ENCODE measurements at regions not wholly inside any gene's neighbourhood (a gene's known extent, or its start where the extent isn't known, plus 50 kb on each side); places are given as distances from the start of the nearest gene placed in this dataset.

GRCh38 chr2:53422979-53423378, 344.6 kb upstream of the CHAC2 start:
- no peak for TF ChIP-seq POLR2A (IDR thresholded peaks at IDR 0.05; ENCODE audit: low read depth, low read length)
- no peak for TF ChIP-seq SPI1 (IDR thresholded peaks at IDR 0.05; ENCODE audit: low read depth, low read length)
- TF ChIP-seq PAX5 (IDR thresholded peaks at IDR 0.05; ENCODE audit: insufficient read depth, low read length, severe bottlenecking), result no peak

All from GM12891 (cell line).